Fibroblast of villous mesenchyme (primary cell): ENCODE measurements at regions not wholly inside any gene's neighbourhood (a gene's known extent, or its start where the extent isn't known, plus 50 kb on each side); places are given as distances from the start of the nearest gene placed in this dataset.

ENCODE experiments used
- DNase-seq: peaks from one replicate; pipeline ENCODE4 v3.0.0-alpha.2; 2010; ENCODE audit warnings: low read depth
- H3K4me3 ChIP-seq: 2 replicates; pipeline ENCODE4 v1.5.1; 2011; ENCODE audit warnings: low read depth, mild to moderate bottlenecking, low read length
- TF ChIP-seq, protein P1 (sequence below): IDR thresholded peaks from 2 replicates; pipeline ENCODE4 v1.5.1; 2012; ENCODE audit warnings: low read depth, mild to moderate bottlenecking, low read length; ENCODE audit not compliant: insufficient read depth

DNA sequence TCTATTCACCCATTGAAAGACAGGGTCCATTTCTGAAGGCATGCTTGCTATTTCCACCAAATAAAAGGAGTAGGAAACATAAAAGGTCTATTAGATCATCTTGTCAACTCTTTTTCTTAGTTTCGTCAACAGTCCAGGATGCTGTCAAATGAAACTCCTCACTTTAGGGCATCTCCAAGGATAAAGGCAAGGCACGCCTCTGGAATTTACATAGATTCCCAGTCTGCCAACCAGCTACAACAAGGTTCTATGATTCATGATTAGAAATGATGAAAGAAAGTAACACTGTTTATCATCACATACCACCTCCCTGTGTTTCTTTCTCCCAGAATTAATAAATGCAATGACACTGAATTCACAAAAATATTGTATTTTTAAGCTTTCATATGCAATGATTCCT is 636.3 kb downstream of the LTN1 start:
- TF ChIP-seq, protein P1, sequence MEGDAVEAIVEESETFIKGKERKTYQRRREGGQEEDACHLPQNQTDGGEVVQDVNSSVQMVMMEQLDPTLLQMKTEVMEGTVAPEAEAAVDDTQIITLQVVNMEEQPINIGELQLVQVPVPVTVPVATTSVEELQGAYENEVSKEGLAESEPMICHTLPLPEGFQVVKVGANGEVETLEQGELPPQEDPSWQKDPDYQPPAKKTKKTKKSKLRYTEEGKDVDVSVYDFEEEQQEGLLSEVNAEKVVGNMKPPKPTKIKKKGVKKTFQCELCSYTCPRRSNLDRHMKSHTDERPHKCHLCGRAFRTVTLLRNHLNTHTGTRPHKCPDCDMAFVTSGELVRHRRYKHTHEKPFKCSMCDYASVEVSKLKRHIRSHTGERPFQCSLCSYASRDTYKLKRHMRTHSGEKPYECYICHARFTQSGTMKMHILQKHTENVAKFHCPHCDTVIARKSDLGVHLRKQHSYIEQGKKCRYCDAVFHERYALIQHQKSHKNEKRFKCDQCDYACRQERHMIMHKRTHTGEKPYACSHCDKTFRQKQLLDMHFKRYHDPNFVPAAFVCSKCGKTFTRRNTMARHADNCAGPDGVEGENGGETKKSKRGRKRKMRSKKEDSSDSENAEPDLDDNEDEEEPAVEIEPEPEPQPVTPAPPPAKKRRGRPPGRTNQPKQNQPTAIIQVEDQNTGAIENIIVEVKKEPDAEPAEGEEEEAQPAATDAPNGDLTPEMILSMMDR = no peak
- no peak for DNase-seq

DNA sequence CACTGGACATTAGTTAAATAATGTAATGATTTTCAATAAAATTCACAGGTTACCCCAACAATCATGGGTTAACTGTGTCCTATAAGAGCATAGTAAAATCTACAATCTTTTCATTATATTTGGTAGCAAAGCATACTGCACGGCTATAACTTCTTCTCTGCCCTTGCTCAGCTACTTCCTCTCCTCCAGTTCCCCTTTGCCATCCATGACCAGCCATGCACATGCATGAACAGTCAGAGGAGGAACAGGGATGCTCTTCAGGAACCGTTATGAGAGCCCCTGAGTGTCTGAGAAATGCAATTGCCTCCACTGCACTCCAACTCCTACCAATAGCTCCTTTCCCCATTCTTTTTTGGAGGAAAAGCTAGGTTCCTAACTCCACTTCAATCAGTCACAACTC is 646.7 kb downstream of the LTN1 start:
- TF ChIP-seq, protein P1 = no peak
- no peak overlapping the region for H3K4me3 ChIP-seq
- DNase-seq = no peak

More for the DNA sequence above, 636.3 kb downstream of the LTN1 start:
- no peak overlapping the region for H3K4me3 ChIP-seq

DNA sequence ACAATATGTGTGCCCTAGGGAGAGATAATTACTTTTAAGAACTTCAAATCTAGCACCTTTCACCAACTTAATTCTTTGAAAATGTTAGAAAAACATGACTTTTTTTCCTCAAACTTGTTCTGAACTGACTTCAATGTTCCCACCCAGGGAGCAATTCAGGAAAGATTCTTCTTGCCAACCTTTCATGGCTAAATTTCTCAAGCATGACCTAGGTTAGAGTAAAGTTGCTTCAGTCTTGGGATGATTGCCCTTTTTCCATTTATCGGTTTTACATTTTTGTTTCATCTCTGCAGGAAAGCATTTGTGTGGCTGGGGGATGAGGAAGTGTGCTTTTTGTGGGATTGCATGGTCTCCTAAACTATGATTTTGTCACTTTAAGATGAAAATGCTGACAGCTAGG is 647.7 kb downstream of the LTN1 start:
- no peak overlapping the region for H3K4me3 ChIP-seq
- TF ChIP-seq, protein P1 = no peak
- DNase-seq = no peak

DNA sequence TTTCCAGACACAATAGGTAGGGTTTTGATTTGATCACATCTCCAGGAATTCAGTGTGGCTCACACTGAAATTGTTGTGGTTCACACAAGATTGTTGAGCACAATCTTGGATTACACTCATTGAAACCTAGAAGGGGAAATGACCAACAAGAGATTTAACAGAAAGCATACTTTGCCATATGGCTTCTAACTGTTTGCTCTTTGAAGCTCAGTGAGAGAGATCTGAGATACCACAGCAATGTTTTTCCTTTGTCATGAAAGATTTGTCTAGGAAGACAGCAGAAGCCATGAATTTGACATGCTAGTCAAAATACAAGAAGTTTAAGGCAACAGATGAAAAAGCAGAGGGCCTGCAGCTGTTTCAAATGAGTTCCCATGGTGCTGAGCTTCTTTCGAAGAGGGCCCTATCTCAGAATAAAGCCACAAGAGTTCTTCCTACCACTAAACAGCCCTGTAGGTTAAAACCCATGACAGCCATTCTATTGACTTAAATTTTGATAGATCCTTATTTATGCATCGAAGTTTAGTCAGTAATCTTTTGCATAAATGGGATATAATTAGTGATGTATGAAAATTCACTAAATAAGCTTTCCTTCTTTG is 650.4 kb downstream of the LTN1 start:
- H3K4me3 ChIP-seq = no peak overlapping the region
- DNase-seq = peak; percentile 54
- TF ChIP-seq, protein P1 = no peak

DNA sequence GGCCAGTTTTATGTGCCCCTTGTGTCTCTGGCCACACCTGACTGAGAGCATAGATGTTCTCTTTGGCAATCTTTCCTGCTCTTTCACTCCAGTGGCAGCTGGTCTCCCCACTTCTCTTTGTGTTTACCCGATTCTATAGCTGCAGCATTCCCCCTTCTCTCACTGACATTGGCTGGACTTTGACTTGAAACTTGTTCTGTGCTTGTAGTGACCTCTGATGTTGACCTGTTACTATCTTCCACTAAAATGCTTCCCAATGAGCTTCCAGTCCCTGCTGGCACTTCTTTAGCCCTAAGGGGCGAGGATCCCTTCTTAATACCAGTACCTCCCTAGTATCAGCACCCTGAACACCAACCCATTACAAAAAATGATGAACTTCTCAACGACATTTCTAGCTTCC is 653.3 kb downstream of the LTN1 start:
- no peak overlapping the region for H3K4me3 ChIP-seq
- TF ChIP-seq, protein P1 = no peak
- DNase-seq = no peak

DNA sequence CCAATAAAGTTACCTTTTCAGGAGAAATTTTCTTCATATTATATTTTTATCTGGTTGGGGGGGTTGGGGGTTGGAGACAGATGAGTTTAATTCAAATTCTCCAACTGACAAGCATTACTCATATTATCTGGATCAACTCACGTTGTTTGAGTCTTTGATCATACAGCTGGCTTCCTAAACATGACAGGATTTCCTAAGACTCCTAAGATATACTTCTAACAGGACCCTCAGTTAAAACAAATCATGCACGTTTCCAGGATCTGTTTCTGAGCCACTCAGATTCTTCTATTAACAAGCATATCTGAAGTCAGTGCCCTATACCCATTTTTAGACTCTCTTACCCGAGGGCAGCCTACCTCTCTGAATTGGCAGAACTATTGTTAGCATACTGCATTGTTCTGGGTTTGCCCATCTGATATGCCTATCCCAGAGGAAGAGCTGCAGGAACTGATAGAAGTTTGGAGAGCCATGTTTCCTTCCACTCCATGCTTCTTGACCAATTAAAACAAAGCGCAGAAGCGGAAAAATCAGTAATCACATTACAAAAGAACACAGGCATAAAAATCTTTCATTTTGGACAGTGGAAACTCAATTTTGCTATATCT is 653.9 kb downstream of the LTN1 start:
- TF ChIP-seq, protein P1 = no peak
- H3K4me3 ChIP-seq = no peak overlapping the region
- DNase-seq = no peak

DNA sequence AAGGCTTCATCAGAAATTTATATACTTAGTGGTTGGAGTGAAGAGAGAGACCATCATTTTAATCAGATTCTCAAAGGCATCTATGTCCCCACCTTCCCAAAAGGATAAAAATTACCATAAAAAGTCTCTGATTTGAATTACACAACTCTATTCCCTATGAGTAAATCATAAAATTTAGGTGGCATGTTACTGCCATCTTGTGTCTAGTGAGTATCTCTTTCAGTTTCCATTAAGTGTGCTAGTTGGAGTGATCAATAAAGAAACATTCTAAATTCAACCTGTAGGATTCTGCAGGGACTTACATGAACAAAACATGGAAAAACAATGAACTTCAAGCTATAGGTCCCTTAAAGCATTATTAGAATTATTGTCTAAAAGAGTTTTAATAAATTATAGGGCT is 655.4 kb downstream of the LTN1 start:
- no peak overlapping the region for H3K4me3 ChIP-seq
- TF ChIP-seq, protein P1 = peak; percentile 50
- peak; percentile 77 for DNase-seq
